Activated CD8-positive, alpha-beta memory T cell treated with anti-CD3 and anti-CD28 coated beads for 48 hours (primary cell): ENCODE measurements at regions not wholly inside any gene's neighbourhood (a gene's known extent, or its start where the extent isn't known, plus 50 kb on each side); places are given as distances from the start of the nearest gene placed in this dataset.

Experiments
- DNase-seq, 3 experiments: peaks; one replicate each; pipeline ENCODE4 v3.0.0-alpha.2; 2020; ENCODE audit warnings: low read depth in 2 of 3, low spot score in 2 of 3

- DNase-seq: no peak
These were observed 185.3 kb upstream of the BCOR start for GRCh38 chrX:40282946-40283660.

- no peak for DNase-seq
These were observed 184.6 kb upstream of the BCOR start for GRCh38 chrX:40282348-40282747.

GRCh38 chrX:40281336-40282005 lies 183.7 kb upstream of the BCOR start:
- no peak for DNase-seq

- no peak for DNase-seq
These were observed 182.0 kb upstream of the BCOR start for GRCh38 chrX:40279762-40280161.

- DNase-seq: no peak
These were observed 181.3 kb upstream of the BCOR start for GRCh38 chrX:40279091-40279430.

- peak in 1 of 3 experiments; percentile 4 for DNase-seq
These were observed 180.8 kb upstream of the BCOR start for GRCh38 chrX:40278340-40279090.

GRCh38 chrX:40277672-40278071 lies 179.9 kb upstream of the BCOR start:
- DNase-seq: no peak

- DNase-seq: no peak
These were observed 175.7 kb upstream of the BCOR start for GRCh38 chrX:40273356-40274050.

- no peak for DNase-seq
These were observed 175.0 kb upstream of the BCOR start for GRCh38 chrX:40272776-40273175.

- DNase-seq: no peak
These were observed 174.4 kb upstream of the BCOR start for GRCh38 chrX:40272141-40272540.

GRCh38 chrX:40268188-40268520 lies 170.4 kb upstream of the BCOR start:
- no peak for DNase-seq

- no peak for DNase-seq
These were observed 169.8 kb upstream of the BCOR start for GRCh38 chrX:40267334-40268187.

GRCh38 chrX:40266490-40267333 lies 169.0 kb upstream of the BCOR start:
- peak in 1 of 3 experiments; percentile 1 for DNase-seq

- DNase-seq: no peak
These were observed 168.2 kb upstream of the BCOR start for GRCh38 chrX:40265936-40266335.

GRCh38 chrX:40263014-40263560 lies 165.3 kb upstream of the BCOR start:
- DNase-seq: no peak

GRCh38 chrX:40262157-40263013 lies 164.6 kb upstream of the BCOR start:
- no peak for DNase-seq

- DNase-seq: no peak
These were observed 164.0 kb upstream of the BCOR start for GRCh38 chrX:40261833-40262156.

- no peak for DNase-seq
These were observed 162.5 kb upstream of the BCOR start for GRCh38 chrX:40260146-40260747.
